ENCODE measurements at regions not wholly inside any gene's neighbourhood (a gene's known extent, or its start where the extent isn't known, plus 50 kb on each side); places are given as distances from the start of the nearest gene placed in this dataset.

- TF ChIP-seq, protein P1, sequence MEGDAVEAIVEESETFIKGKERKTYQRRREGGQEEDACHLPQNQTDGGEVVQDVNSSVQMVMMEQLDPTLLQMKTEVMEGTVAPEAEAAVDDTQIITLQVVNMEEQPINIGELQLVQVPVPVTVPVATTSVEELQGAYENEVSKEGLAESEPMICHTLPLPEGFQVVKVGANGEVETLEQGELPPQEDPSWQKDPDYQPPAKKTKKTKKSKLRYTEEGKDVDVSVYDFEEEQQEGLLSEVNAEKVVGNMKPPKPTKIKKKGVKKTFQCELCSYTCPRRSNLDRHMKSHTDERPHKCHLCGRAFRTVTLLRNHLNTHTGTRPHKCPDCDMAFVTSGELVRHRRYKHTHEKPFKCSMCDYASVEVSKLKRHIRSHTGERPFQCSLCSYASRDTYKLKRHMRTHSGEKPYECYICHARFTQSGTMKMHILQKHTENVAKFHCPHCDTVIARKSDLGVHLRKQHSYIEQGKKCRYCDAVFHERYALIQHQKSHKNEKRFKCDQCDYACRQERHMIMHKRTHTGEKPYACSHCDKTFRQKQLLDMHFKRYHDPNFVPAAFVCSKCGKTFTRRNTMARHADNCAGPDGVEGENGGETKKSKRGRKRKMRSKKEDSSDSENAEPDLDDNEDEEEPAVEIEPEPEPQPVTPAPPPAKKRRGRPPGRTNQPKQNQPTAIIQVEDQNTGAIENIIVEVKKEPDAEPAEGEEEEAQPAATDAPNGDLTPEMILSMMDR (IDR thresholded peaks at IDR 0.05) = no peak
- TF ChIP-seq POLR2A (IDR thresholded peaks at IDR 0.05) (no peak), EP300 (IDR thresholded peaks at IDR 0.05) (no peak)
These were observed 56.2 kb upstream of the DPH5 start for GRCh38 chr1:101081496-101082488.

Measured in ovary (tissue), 3 donors.